Fibroblast of skin of abdomen (primary cell): ENCODE measurements at regions not wholly inside any gene's neighbourhood (a gene's known extent, or its start where the extent isn't known, plus 50 kb on each side); places are given as distances from the start of the nearest gene placed in this dataset.
"Not testable (repeated sequence)": the region's sequence is repeated elsewhere in the genome, so short reads cannot be mapped to it uniquely, and the experiment has no call there.

ENCODE experiments used
- DNase-seq: peaks from one replicate; pipeline ENCODE4 v3.0.0-alpha.2; 2013

- not testable (repeated sequence) for DNase-seq
Observed at GRCh38 chr12:97988588-97988987, 526.0 kb downstream of the RMST start.

- no peak for DNase-seq
Observed at GRCh38 chr12:97989366-97989940, 525.9 kb upstream of the TMPO start.

- no peak for DNase-seq
Observed at GRCh38 chr12:97994746-97995484, 520.5 kb upstream of the TMPO start.

GRCh38 chr12:97995559-97995958 lies 519.8 kb upstream of the TMPO start:
- DNase-seq, result peak; percentile 4

- DNase-seq, result no peak
Observed at GRCh38 chr12:98001430-98001829, 514.0 kb upstream of the TMPO start.

- DNase-seq, result peak; percentile 30
Observed at GRCh38 chr12:98002887-98003493, 512.4 kb upstream of the TMPO start.

- no peak for DNase-seq
Observed at GRCh38 chr12:98007963-98008362, 507.4 kb upstream of the TMPO start.

- no peak for DNase-seq
Observed at GRCh38 chr12:98013560-98013959, 501.8 kb upstream of the TMPO start.

- no peak for DNase-seq
Observed at GRCh38 chr12:98018836-98019235, 496.6 kb upstream of the TMPO start.

- no peak for DNase-seq
Observed at GRCh38 chr12:98020376-98020775, 495.0 kb upstream of the TMPO start.

GRCh38 chr12:98022961-98023360 lies 492.4 kb upstream of the TMPO start:
- peak; percentile 8 for DNase-seq

GRCh38 chr12:98037401-98038140 lies 477.8 kb upstream of the TMPO start:
- DNase-seq, result no peak

GRCh38 chr12:98042668-98043067 lies 472.7 kb upstream of the TMPO start:
- no peak for DNase-seq

GRCh38 chr12:98045395-98045794 lies 470.0 kb upstream of the TMPO start:
- no peak for DNase-seq

- no peak for DNase-seq
Observed at GRCh38 chr12:98048326-98048725, 467.1 kb upstream of the TMPO start.

GRCh38 chr12:98053202-98053601 lies 462.2 kb upstream of the TMPO start:
- no peak for DNase-seq

GRCh38 chr12:98057701-98058100 lies 457.7 kb upstream of the TMPO start:
- no peak for DNase-seq

GRCh38 chr12:98058213-98058612 lies 457.2 kb upstream of the TMPO start:
- no peak for DNase-seq

GRCh38 chr12:98058838-98059237 lies 456.6 kb upstream of the TMPO start:
- no peak for DNase-seq

- DNase-seq, result no peak
Observed at GRCh38 chr12:98059659-98060343, 455.6 kb upstream of the TMPO start.

GRCh38 chr12:98060411-98060810 lies 455.0 kb upstream of the TMPO start:
- DNase-seq, result no peak

- DNase-seq, result no peak
Observed at GRCh38 chr12:98062464-98063245, 452.7 kb upstream of the TMPO start.
